K562 (cell line): ENCODE measurements at regions not wholly inside any gene's neighbourhood (a gene's known extent, or its start where the extent isn't known, plus 50 kb on each side); places are given as distances from the start of the nearest gene placed in this dataset.

Source experiments
- NCOA1 ChIP-seq: fragments of 450-650 bp; IDR thresholded peaks from 2 replicates; pipeline ENCODE4 v1.6.1; 2016; ENCODE audit warnings: low read depth
- POLR2AphosphoS5 ChIP-seq: IDR thresholded peaks from 2 replicates; pipeline ENCODE4 v1.6.1; 2011; ENCODE audit warnings: mild to moderate bottlenecking, low read depth, low read length, moderate library complexity; ENCODE audit not compliant: control insufficient read depth, insufficient read depth
- SIN3A ChIP-seq, 2 experiments: fragments of 150-350 bp in 1 of 2; IDR thresholded peaks; 2 replicates each; pipeline ENCODE4 v1.6.1; 2011 to 2016; ENCODE audit warnings: borderline replicate concordance in 2 of 2, low read depth in 2 of 2, low read length in 2 of 2, mild to moderate bottlenecking in 2 of 2, moderate library complexity in 2 of 2; ENCODE audit not compliant: control insufficient read depth in 1 of 2

- TF ChIP-seq SIN3A (IDR thresholded peaks at IDR 0.05; ENCODE audit: borderline replicate concordance in 2 of 2, control insufficient read depth in 1 of 2, low read depth in 2 of 2, low read length in 2 of 2) (no peak), POLR2AphosphoS5 (no peak), NCOA1 (no peak)
Measured at GRCh38 chr4:136113921-136114320, 1418.4 kb downstream of the PCDH18 start.
